Upper lobe of left lung (tissue), 6 donors: ENCODE measurements at regions not wholly inside any gene's neighbourhood (a gene's known extent, or its start where the extent isn't known, plus 50 kb on each side); places are given as distances from the start of the nearest gene placed in this dataset.

Source experiments
- ATAC-seq, 2 donors: fragments of 200-7000 bp; cut with Tn5 transposase; one replicate each; pipeline ENCODE4 v1.9.1; 2022; ENCODE audit warnings: mild to moderate bottlenecking in 2 of 2, moderate library complexity in 2 of 2; ENCODE audit not compliant: low FRiP score in 2 of 2
- DNase-seq, 2 donors: peaks; one replicate each; pipeline ENCODE4 v3.0.0-alpha.2; 2019 to 2020
- H3K27ac ChIP-seq, 4 donors: fragments of 200-600 bp; sonication (generic); one replicate each; pipeline ENCODE4 v1.5.1; 2016 to 2019
- H3K27me3 ChIP-seq, 4 donors: fragments of 200-600 bp; sonication (generic); one replicate each; pipeline ENCODE4 v1.5.1; 2017 to 2019
- H3K36me3 ChIP-seq, 4 donors: fragments of 200-600 bp; sonication (generic); one replicate each; pipeline ENCODE4 v1.5.1; 2016 to 2019
- H3K4me1 ChIP-seq, 4 donors: fragments of 200-600 bp; sonication (generic); one replicate each; pipeline ENCODE4 v1.5.1; 2018 to 2019
- H3K4me3 ChIP-seq, 4 donors: fragments of 200-600 bp; sonication (generic); one replicate each; pipeline ENCODE4 v1.5.1; 2017 to 2019; ENCODE audit warnings: mild to moderate bottlenecking in 2 of 4, moderate library complexity in 1 of 4
- H3K9me3 ChIP-seq, 4 donors: fragments of 200-600 bp; sonication (generic); one replicate each; pipeline ENCODE4 v1.5.1; 2018 to 2019
- EP300 ChIP-seq, 4 donors: sonication (generic); formaldehyde crosslinking; IDR thresholded peaks; one replicate each; pipeline ENCODE4 v1.5.1; 2017; ENCODE audit warnings: antibody characterized with exemption in 4 of 4, control low read depth in 2 of 4
- POLR2A ChIP-seq, 4 donors: fragments of 450-650 bp; IDR thresholded peaks; one replicate each; pipeline ENCODE4 v1.5.1; 2016 to 2017; ENCODE audit warnings: antibody characterized with exemption in 4 of 4, mild to moderate bottlenecking in 2 of 4
- POLR2AphosphoS5 ChIP-seq, 2 donors: sonication (generic); formaldehyde crosslinking; IDR thresholded peaks; one replicate each; pipeline ENCODE4 v1.5.1; 2017; ENCODE audit warnings: antibody characterized with exemption in 2 of 2
- whole genome bisulfite sequencing, 2 donors: methylation state at CpG; one replicate each; pipeline ENCODE4 v1.1.5; 2017 to 2018; 5-methylcytosine and 5-hydroxymethylcytosine counted together
- TF ChIP-seq, protein P1 (sequence below), 6 experiments: fragments of 450-650 bp in 4 of 6; fragments of 200-600 bp in 2 of 6; sonication (generic) in 2 of 6; IDR thresholded peaks; one replicate each; pipeline ENCODE4 v1.5.1; 2016 to 2019; ENCODE audit warnings: antibody characterized with exemption in 6 of 6
- donor health status: DM: no; HTN: no; CAD: no; lungs with moderate emphysema.
- donor health status: DM: no; HTN: yes; CAD: no; lungs with severe emphysema.

DNA sequence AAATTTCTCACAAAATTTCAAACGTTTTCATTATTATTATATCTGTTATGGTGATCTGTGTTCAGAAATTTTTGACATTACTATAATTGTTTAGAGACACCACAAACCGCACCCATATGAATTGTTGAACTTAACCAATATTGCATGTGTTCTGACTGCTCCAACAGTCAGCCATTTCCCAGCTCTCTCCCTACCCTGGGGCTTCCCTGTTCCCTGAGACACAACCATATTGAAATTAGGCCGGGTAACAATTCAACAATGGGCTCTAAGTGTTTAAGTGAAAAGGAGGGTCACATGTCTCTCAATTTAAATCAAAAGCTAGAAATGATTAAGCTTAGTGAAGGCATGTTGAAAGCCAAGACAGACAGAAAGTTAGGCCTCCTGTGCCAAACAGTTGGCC, 424.0 kb downstream of the DSC3 start:
- no peak for ATAC-seq
- H3K27ac ChIP-seq = no peak overlapping the region
- WGBS, 2 donors = 77 to 78% methylated on average over 3 of the region's 3 CpGs

DNA sequence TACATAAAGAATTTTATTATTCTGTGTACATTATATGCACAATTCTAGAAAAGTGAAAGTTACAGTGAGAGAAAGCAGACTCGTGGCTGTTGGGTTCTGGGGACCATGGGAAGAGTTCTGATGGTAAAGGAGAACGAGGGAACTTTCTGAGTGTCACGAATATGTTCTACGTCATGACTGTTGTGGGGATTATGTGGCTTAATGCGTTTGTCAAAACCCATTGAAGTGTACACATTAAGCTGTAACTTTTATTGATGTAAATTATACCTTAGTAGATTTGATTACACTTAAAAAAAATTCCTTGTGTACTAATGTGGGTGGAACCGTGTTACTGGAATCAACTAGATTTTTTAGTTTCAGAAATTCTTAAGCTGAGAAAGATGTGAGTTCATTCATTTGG, 426.1 kb downstream of the DSC3 start:
- Histone ChIP-seq H3K9me3 (no peaks in the 10 kb centered on the region), H3K27me3 (no peaks in the 10 kb centered on the region), H3K4me1 (no peaks in the 10 kb centered on the region), H3K36me3 (no peaks in the 10 kb centered on the region), H3K4me3 (no peak overlapping the region), H3K27ac (no peak overlapping the region)
- DNase-seq (no peak), ATAC-seq (no peak)
- TF ChIP-seq POLR2A (IDR thresholded peaks at IDR 0.05) (no peak), EP300 (IDR thresholded peaks at IDR 0.05) (no peak), POLR2AphosphoS5 (IDR thresholded peaks at IDR 0.05) (no peak)
- TF ChIP-seq, protein P1, sequence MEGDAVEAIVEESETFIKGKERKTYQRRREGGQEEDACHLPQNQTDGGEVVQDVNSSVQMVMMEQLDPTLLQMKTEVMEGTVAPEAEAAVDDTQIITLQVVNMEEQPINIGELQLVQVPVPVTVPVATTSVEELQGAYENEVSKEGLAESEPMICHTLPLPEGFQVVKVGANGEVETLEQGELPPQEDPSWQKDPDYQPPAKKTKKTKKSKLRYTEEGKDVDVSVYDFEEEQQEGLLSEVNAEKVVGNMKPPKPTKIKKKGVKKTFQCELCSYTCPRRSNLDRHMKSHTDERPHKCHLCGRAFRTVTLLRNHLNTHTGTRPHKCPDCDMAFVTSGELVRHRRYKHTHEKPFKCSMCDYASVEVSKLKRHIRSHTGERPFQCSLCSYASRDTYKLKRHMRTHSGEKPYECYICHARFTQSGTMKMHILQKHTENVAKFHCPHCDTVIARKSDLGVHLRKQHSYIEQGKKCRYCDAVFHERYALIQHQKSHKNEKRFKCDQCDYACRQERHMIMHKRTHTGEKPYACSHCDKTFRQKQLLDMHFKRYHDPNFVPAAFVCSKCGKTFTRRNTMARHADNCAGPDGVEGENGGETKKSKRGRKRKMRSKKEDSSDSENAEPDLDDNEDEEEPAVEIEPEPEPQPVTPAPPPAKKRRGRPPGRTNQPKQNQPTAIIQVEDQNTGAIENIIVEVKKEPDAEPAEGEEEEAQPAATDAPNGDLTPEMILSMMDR (IDR thresholded peaks at IDR 0.05) = no peak
- WGBS, 2 donors = 86 to 89% methylated on average over 6 of the region's 6 CpGs

More for the DNA sequence above, 424.0 kb downstream of the DSC3 start:
- no peak for DNase-seq
- Histone ChIP-seq H3K36me3 (no peaks in the 10 kb centered on the region), H3K4me1 (no peaks in the 10 kb centered on the region), H3K4me3 (no peak overlapping the region), H3K9me3 (no peaks in the 10 kb centered on the region), H3K27me3 (no peaks in the 10 kb centered on the region)
- no peak for TF ChIP-seq POLR2A (IDR thresholded peaks at IDR 0.05)
- no peak for TF ChIP-seq POLR2AphosphoS5 (IDR thresholded peaks at IDR 0.05)
- TF ChIP-seq EP300 (IDR thresholded peaks at IDR 0.05) = no peak
- TF ChIP-seq, protein P1 (IDR thresholded peaks at IDR 0.05) = no peak

DNA sequence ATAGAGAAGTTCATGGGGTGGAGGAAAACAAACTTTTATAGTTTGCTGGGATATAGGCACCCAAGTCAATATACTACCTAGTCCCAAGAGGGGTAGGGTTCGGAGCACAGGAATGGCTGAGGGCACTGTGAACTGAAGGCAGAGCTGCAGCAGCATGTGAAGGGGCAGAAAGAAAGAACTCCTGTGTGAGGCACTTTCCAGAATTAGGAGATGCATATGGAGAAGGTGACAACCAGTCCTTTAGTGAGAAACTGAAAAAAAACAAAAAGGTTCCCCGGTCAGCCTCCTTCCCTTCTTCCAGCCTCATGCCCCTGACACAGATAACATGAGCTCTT, 429.1 kb downstream of the DSC3 start:
- H3K4me3 ChIP-seq = no peak overlapping the region
- no peak for ATAC-seq

DNA sequence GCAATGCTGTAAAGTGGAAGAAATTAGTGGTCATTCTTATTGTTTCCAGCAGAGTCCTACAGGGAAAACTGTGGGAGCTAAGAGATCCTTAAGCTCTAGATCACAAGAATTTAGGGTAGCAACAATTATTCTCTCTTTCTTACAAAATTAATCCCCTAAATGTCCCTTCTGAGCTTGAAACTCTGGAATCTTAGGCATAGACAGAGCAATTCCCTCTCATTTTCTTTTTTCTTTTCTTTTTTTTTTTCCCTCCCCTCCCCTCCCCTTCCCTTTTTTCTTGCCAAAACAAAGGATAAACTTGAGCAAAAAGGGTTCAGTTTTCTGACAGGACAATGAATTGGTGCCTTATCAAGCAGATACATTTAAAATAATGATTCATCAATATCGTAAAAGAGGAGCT, 441.0 kb downstream of the DSC3 start:
- Histone ChIP-seq H3K27me3 (no peaks in the 10 kb centered on the region), H3K27ac (no peak overlapping the region), H3K4me1 (no peaks in the 10 kb centered on the region), H3K36me3 (no peaks in the 10 kb centered on the region), H3K9me3 (peaks cover 0 to 4% (median 0%) of the 10 kb centered on the region in 4 donors), H3K4me3 (no peak overlapping the region)
- ATAC-seq (no peak), DNase-seq (no peak)
- 54 to 63% methylated on average over 1 of the region's 1 CpG for WGBS, 2 donors
- TF ChIP-seq POLR2A (IDR thresholded peaks at IDR 0.05) (no peak), EP300 (IDR thresholded peaks at IDR 0.05) (no peak), POLR2AphosphoS5 (IDR thresholded peaks at IDR 0.05) (no peak)
- TF ChIP-seq, protein P1 (IDR thresholded peaks at IDR 0.05) = no peak

More for the DNA sequence above, 429.1 kb downstream of the DSC3 start:
- 78 to 84% methylated on average over 2 of the region's 2 CpGs for WGBS, 2 donors
- Histone ChIP-seq H3K27ac (no peak overlapping the region), H3K9me3 (no peaks in the 10 kb centered on the region), H3K4me1 (no peaks in the 10 kb centered on the region), H3K36me3 (no peaks in the 10 kb centered on the region), H3K27me3 (no peaks in the 10 kb centered on the region)
- TF ChIP-seq EP300 (IDR thresholded peaks at IDR 0.05) (no peak), POLR2AphosphoS5 (IDR thresholded peaks at IDR 0.05) (no peak), POLR2A (IDR thresholded peaks at IDR 0.05) (no peak)
- TF ChIP-seq, protein P1 (IDR thresholded peaks at IDR 0.05) = no peak
- no peak for DNase-seq

DNA sequence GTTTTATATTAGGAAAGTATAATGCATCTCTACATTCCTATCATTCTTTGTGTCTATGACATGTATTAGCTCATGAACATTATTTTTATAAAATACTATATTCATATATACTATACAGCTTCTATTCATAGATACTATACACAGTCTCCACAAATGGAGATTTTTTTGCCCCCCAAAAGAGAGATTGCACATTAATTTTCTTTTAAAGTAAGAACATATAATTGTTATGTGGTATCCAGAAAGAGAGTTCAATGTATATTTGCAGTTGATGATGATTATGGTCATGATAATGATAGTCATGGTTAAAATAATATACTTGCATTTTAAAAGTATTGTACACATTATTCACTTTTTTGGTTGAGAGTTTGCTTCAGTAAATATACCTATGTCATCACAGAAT, 445.3 kb downstream of the DSC3 start:
- Histone ChIP-seq H3K4me3 (no peak overlapping the region), H3K27me3 (no peaks in the 10 kb centered on the region), H3K36me3 (no peaks in the 10 kb centered on the region), H3K9me3 (no peaks in the 10 kb centered on the region), H3K4me1 (no peaks in the 10 kb centered on the region), H3K27ac (no peak overlapping the region)
- DNase-seq = no peak
- ATAC-seq = no peak
- TF ChIP-seq, protein P1 (IDR thresholded peaks at IDR 0.05) = no peak
- no peak for TF ChIP-seq POLR2A (IDR thresholded peaks at IDR 0.05)
